GM23338 (cell line): ENCODE measurements at regions not wholly inside any gene's neighbourhood (a gene's known extent, or its start where the extent isn't known, plus 50 kb on each side); places are given as distances from the start of the nearest gene placed in this dataset.

Experiments
- ATAC-seq: fragments of 200-7000 bp; cut with Tn5 transposase; 3 replicates; pipeline ENCODE4 v1.9.1; 2020
- DNase-seq: peaks from one replicate; pipeline ENCODE4 v3.0.0-alpha.2; 2015; ENCODE audit warnings: low spot score
- H2AFZ ChIP-seq: fragments of 200-600 bp; sonication (generic); 2 replicates; pipeline ENCODE4 v1.8.0; 2016; ENCODE audit warnings: antibody characterized with exemption, mild to moderate bottlenecking, moderate library complexity
- H3F3A ChIP-seq: fragments of 200-600 bp; sonication (generic); replicated peaks from 2 replicates; pipeline ENCODE4 v1.8.0; 2017; ENCODE audit warnings: antibody characterized with exemption, mixed run types, low read depth
- H3K27ac ChIP-seq: fragments of 200-600 bp; sonication (generic); 2 replicates; pipeline ENCODE4 v1.6.1; 2016; ENCODE audit warnings: low read depth
- H3K27me3 ChIP-seq: fragments of 200-600 bp; sonication (generic); 2 replicates; pipeline ENCODE4 v1.8.0; 2016; ENCODE audit warnings: mild to moderate bottlenecking, mixed run types, moderate library complexity; ENCODE audit not compliant: insufficient read depth
- H3K36me3 ChIP-seq: fragments of 200-600 bp; sonication (generic); 2 replicates; pipeline ENCODE4 v1.8.0; 2016; ENCODE audit warnings: mild to moderate bottlenecking; ENCODE audit not compliant: insufficient read depth
- H3K4me1 ChIP-seq: fragments of 200-600 bp; sonication (generic); 2 replicates; pipeline ENCODE4 v1.8.0; 2016; ENCODE audit warnings: mild to moderate bottlenecking, moderate library complexity; ENCODE audit not compliant: insufficient read depth
- H3K4me2 ChIP-seq: fragments of 200-600 bp; sonication (generic); 2 replicates; pipeline ENCODE4 v1.7.1; 2017; ENCODE audit warnings: mixed run types
- H3K4me3 ChIP-seq: fragments of 200-600 bp; sonication (generic); 2 replicates; pipeline ENCODE4 v1.6.1; 2016; ENCODE audit warnings: mixed run types
- H3K79me2 ChIP-seq: fragments of 200-600 bp; sonication (generic); replicated peaks from 2 replicates; pipeline ENCODE4 v1.8.0; 2017; ENCODE audit warnings: mild to moderate bottlenecking; ENCODE audit not compliant: insufficient read depth
- H3K9me2 ChIP-seq: fragments of 200-600 bp; sonication (generic); 2 replicates; pipeline ENCODE4 v1.8.0; 2017; ENCODE audit not compliant: insufficient read depth
- H4K20me1 ChIP-seq: fragments of 200-600 bp; sonication (generic); replicated peaks from 2 replicates; pipeline ENCODE4 v1.8.0; 2017; ENCODE audit warnings: mild to moderate bottlenecking; ENCODE audit not compliant: insufficient read depth
- H3K27ac Mint-ChIP-seq: 2 replicates; pipeline ENCODE4 v1.8.0; 2020; ENCODE audit warnings: inconsistent platforms, mild to moderate bottlenecking, moderate library complexity, mixed read lengths
- H3K27me3 Mint-ChIP-seq: 3 replicates; pipeline ENCODE4 v1.8.0; 2022; ENCODE audit warnings: low read depth, mild to moderate bottlenecking, moderate library complexity, mixed read lengths, inconsistent platforms; ENCODE audit not compliant: insufficient read depth, poor library complexity
- H3K36me3 Mint-ChIP-seq: 3 replicates; pipeline ENCODE4 v1.8.0; 2021; ENCODE audit warnings: low read depth, mild to moderate bottlenecking, inconsistent platforms, moderate library complexity, mixed read lengths
- H3K4me1 Mint-ChIP-seq: 3 replicates; pipeline ENCODE4 v1.8.0; 2020; ENCODE audit warnings: mild to moderate bottlenecking, inconsistent platforms, mixed read lengths
- H3K4me3 Mint-ChIP-seq: 3 replicates; pipeline ENCODE4 v1.8.0; 2021; ENCODE audit warnings: moderate library complexity, mild to moderate bottlenecking, inconsistent platforms, mixed read lengths
- H3K9me3 Mint-ChIP-seq: 3 replicates; pipeline ENCODE4 v1.8.0; 2020; ENCODE audit warnings: moderate library complexity, mild to moderate bottlenecking, inconsistent platforms, mixed read lengths
- CREB1 ChIP-seq: fragments of 250-450 bp; sonication (Bioruptor Pico); IDR thresholded peaks from 2 replicates; pipeline ENCODE4 v1.5.0; 2020; ENCODE audit warnings: low read depth, mild to moderate bottlenecking, moderate library complexity
- ETS1 ChIP-seq: IDR thresholded peaks from 2 replicates; pipeline ENCODE4 v1.6.1; 2016; ENCODE audit warnings: antibody characterized with exemption
- EZH2 ChIP-seq: fragments of 200-600 bp; sonication (generic); IDR thresholded peaks from one replicate; pipeline ENCODE4 v1.8.0; 2017; ENCODE audit warnings: antibody characterized with exemption, mild to moderate bottlenecking, low read depth; ENCODE audit not compliant: unreplicated experiment
- EZH2phosphoT487 ChIP-seq: fragments of 200-600 bp; sonication (generic); IDR thresholded peaks from one replicate; pipeline ENCODE4 v1.8.1; 2018; ENCODE audit warnings: antibody characterized with exemption; ENCODE audit not compliant: unreplicated experiment
- POLR2AphosphoS5 ChIP-seq: IDR thresholded peaks from 2 replicates; pipeline ENCODE4 v1.6.1; 2016; ENCODE audit warnings: antibody characterized with exemption, low read depth
- REST ChIP-seq: IDR thresholded peaks from one replicate; pipeline ENCODE4 v1.6.1; 2018; ENCODE audit warnings: antibody characterized with exemption; ENCODE audit not compliant: unreplicated experiment
- STAT1 ChIP-seq: IDR thresholded peaks from one replicate; pipeline ENCODE4 v1.6.1; 2016; ENCODE audit warnings: antibody characterized with exemption; ENCODE audit not compliant: unreplicated experiment
- ZNF331 ChIP-seq: fragments of 250-450 bp; sonication (Bioruptor Pico); IDR thresholded peaks from 2 replicates; pipeline ENCODE4 v1.5.0; 2020; ENCODE audit warnings: low read depth, mild to moderate bottlenecking, moderate library complexity
- TF ChIP-seq, protein P1 (sequence below): fragments of 250-450 bp; sonication (Bioruptor Pico); IDR thresholded peaks from 2 replicates; pipeline ENCODE4 v1.5.0; 2020; ENCODE audit warnings: mild to moderate bottlenecking, moderate library complexity
- TF ChIP-seq, protein P2 (sequence below), 2 experiments: fragments of 200-600 bp in 1 of 2; sonication (generic) in 1 of 2; conservative IDR thresholded peaks; 2 replicates each; pipeline versions ENCODE4 v1.5.1 to v1.6.1; 2016 to 2017; ENCODE audit warnings: antibody characterized with exemption in 2 of 2, low read depth in 2 of 2, mild to moderate bottlenecking in 2 of 2, moderate library complexity in 1 of 2

DNA sequence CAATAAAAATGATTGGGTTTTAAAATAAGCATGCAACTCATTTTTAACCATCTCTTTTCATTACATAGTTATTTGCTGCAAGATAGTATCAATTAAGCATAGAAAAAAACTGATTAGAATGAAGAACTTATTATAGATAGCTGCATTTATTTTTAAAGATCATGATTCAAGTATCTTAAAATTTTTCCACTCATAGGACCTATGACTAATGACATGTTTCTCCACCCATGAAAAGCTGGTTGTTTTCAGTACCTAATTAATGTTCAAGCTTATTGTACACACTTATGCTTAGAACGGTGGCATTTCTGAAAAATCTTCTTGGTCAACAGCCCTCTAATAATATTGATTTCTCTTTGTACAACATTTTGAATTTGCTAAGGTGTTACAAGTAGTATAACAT is 193.5 kb upstream of the PITX2 start (continued):
- TF ChIP-seq REST (no peak), EZH2 (no peak), ZNF331 (CRISPR knock-in tag) (no peak), STAT1 (no peak), ETS1 (no peak)

DNA sequence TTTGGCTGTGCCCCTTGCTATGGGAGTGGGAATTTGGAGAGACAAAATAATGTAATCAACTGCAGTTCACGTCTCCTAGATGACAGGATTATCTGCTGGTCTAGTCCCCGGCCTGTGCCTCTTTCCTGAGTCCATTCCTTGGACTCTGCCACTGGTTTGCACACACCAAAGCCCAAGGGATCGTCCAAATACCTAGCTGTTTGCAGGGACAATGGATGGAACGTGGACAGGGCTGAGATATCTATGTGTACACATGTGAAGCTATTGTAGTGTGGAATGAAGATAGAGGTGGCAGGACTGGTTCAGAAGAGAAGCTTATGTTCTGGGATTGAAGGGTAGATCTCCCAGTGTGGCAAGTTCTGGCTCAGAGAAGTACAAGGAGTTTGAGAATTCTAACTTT is 198.3 kb upstream of the PITX2 start:
- Histone ChIP-seq H3K27ac (no peak overlapping the region), H3K27me3 (no peaks in the 10 kb centered on the region), H3K4me2 (no peak overlapping the region), H3F3A (no peaks in the 10 kb centered on the region), H3K36me3 (no peaks in the 10 kb centered on the region), H2AFZ (no peak overlapping the region), H3K79me2 (no peaks in the 10 kb centered on the region), H3K9me2 (no peaks in the 10 kb centered on the region), H3K4me3 (no peak overlapping the region), H3K4me1 (no peaks in the 10 kb centered on the region), H4K20me1 (no peaks in the 10 kb centered on the region)
- DNase-seq (no peak), ATAC-seq (no peak)
- peaks cover 2% of the 10 kb centered on the region; the same call in 1 of the 3 replicates for H3K9me3 Mint-ChIP-seq
- no peaks in the 10 kb centered on the region for H3K27me3 Mint-ChIP-seq
- no peak overlapping the region for H3K27ac Mint-ChIP-seq
- H3K36me3 Mint-ChIP-seq: no peaks in the 10 kb centered on the region; the same call in 2 of the 3 replicates
- no peak overlapping the region for H3K4me3 Mint-ChIP-seq
- no peaks in the 10 kb centered on the region for H3K4me1 Mint-ChIP-seq
- TF ChIP-seq CREB1 (CRISPR knock-in tag): no peak
- TF ChIP-seq, protein P1, sequence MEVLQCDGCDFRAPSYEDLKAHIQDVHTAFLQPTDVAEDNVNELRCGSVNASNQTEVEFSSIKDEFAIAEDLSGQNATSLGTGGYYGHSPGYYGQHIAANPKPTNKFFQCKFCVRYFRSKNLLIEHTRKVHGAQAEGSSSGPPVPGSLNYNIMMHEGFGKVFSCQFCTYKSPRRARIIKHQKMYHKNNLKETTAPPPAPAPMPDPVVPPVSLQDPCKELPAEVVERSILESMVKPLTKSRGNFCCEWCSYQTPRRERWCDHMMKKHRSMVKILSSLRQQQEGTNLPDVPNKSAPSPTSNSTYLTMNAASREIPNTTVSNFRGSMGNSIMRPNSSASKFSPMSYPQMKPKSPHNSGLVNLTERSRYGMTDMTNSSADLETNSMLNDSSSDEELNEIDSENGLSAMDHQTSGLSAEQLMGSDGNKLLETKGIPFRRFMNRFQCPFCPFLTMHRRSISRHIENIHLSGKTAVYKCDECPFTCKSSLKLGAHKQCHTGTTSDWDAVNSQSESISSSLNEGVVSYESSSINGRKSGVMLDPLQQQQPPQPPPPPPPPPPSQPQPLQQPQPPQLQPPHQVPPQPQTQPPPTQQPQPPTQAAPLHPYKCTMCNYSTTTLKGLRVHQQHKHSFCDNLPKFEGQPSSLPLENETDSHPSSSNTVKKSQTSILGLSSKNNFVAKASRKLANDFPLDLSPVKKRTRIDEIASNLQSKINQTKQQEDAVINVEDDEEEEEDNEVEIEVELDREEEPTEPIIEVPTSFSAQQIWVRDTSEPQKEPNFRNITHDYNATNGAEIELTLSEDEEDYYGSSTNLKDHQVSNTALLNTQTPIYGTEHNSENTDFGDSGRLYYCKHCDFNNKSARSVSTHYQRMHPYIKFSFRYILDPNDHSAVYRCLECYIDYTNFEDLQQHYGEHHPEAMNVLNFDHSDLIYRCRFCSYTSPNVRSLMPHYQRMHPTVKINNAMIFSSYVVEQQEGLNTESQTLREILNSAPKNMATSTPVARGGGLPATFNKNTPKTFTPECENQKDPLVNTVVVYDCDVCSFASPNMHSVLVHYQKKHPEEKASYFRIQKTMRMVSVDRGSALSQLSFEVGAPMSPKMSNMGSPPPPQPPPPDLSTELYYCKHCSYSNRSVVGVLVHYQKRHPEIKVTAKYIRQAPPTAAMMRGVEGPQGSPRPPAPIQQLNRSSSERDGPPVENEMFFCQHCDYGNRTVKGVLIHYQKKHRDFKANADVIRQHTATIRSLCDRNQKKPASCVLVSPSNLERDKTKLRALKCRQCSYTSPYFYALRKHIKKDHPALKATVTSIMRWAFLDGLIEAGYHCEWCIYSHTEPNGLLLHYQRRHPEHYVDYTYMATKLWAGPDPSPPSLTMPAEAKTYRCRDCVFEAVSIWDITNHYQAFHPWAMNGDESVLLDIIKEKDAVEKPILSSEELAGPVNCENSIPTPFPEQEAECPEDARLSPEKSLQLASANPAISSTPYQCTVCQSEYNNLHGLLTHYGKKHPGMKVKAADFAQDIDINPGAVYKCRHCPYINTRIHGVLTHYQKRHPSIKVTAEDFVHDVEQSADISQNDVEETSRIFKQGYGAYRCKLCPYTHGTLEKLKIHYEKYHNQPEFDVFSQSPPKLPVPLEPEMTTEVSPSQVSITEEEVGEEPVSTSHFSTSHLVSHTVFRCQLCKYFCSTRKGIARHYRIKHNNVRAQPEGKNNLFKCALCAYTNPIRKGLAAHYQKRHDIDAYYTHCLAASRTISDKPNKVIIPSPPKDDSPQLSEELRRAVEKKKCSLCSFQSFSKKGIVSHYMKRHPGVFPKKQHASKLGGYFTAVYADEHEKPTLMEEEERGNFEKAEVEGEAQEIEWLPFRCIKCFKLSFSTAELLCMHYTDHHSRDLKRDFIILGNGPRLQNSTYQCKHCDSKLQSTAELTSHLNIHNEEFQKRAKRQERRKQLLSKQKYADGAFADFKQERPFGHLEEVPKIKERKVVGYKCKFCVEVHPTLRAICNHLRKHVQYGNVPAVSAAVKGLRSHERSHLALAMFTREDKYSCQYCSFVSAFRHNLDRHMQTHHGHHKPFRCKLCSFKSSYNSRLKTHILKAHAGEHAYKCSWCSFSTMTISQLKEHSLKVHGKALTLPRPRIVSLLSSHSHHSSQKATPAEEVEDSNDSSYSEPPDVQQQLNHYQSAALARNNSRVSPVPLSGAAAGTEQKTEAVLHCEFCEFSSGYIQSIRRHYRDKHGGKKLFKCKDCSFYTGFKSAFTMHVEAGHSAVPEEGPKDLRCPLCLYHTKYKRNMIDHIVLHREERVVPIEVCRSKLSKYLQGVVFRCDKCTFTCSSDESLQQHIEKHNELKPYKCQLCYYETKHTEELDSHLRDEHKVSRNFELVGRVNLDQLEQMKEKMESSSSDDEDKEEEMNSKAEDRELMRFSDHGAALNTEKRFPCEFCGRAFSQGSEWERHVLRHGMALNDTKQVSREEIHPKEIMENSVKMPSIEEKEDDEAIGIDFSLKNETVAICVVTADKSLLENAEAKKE (CRISPR knock-in tag): no peak
- no peak for TF ChIP-seq ETS1
- TF ChIP-seq EZH2phosphoT487: no peak
- no peak for TF ChIP-seq POLR2AphosphoS5
- TF ChIP-seq, protein P2, sequence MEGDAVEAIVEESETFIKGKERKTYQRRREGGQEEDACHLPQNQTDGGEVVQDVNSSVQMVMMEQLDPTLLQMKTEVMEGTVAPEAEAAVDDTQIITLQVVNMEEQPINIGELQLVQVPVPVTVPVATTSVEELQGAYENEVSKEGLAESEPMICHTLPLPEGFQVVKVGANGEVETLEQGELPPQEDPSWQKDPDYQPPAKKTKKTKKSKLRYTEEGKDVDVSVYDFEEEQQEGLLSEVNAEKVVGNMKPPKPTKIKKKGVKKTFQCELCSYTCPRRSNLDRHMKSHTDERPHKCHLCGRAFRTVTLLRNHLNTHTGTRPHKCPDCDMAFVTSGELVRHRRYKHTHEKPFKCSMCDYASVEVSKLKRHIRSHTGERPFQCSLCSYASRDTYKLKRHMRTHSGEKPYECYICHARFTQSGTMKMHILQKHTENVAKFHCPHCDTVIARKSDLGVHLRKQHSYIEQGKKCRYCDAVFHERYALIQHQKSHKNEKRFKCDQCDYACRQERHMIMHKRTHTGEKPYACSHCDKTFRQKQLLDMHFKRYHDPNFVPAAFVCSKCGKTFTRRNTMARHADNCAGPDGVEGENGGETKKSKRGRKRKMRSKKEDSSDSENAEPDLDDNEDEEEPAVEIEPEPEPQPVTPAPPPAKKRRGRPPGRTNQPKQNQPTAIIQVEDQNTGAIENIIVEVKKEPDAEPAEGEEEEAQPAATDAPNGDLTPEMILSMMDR (conservative IDR thresholded peaks at IDR 0.05; ENCODE audit: low read depth in 2 of 2): no peak
